OCI-LY7 (cell line): ENCODE measurements at regions not wholly inside any gene's neighbourhood (a gene's known extent, or its start where the extent isn't known, plus 50 kb on each side); places are given as distances from the start of the nearest gene placed in this dataset.

ENCODE experiments used
- BruUV-seq: library from RNA; stranded (reverse); fragments of 400-500 nt; replicated peaks from 2 replicates; lab custom pipeline; 2021; lab: Mats Ljungman, UMichigan
- CTCF ChIA-PET: fragments of 300-600 bp; sonication (Branson Sonifier 250); formaldehyde crosslinking; loops from one replicate; lab custom pipeline; 2022; ENCODE audit warnings: antibody characterized with exemption; ENCODE audit not compliant: unreplicated experiment; lab: Charles Lee
- POLR2A ChIA-PET: fragments of 300-600 bp; sonication (Branson Sonifier 250); formaldehyde crosslinking; loops from one replicate; lab custom pipeline; 2022; ENCODE audit warnings: antibody characterized with exemption; lab: Charles Lee
- DNase-seq: peaks from one replicate; pipeline ENCODE4 v3.0.0-alpha.2; 2015; ENCODE audit warnings: low spot score
- H2AFZ ChIP-seq: fragments of 200-600 bp; sonication (generic), shearing (Covaris generic); 2 replicates; pipeline ENCODE4 v1.6.1; 2014; ENCODE audit warnings: mild to moderate bottlenecking, antibody characterized with exemption, low read length, moderate library complexity
- H3K27ac ChIP-seq: fragments of 200-600 bp; sonication (generic); 2 replicates; pipeline ENCODE4 v1.5.1; 2014; ENCODE audit warnings: mixed run types, low read depth, mild to moderate bottlenecking, moderate library complexity, low read length, inconsistent platforms; ENCODE audit not compliant: poor library complexity, severe bottlenecking
- H3K36me3 ChIP-seq: fragments of 200-600 bp; sonication (generic); 2 replicates; pipeline ENCODE4 v1.6.1; 2014; ENCODE audit warnings: mild to moderate bottlenecking, antibody characterized with exemption, low read length, moderate library complexity, mixed read lengths; ENCODE audit not compliant: insufficient read depth
- H3K4me1 ChIP-seq: fragments of 200-600 bp; sonication (generic); 2 replicates; pipeline ENCODE4 v1.5.1; 2014; ENCODE audit warnings: mild to moderate bottlenecking, low read length; ENCODE audit not compliant: insufficient read depth, poor library complexity, severe bottlenecking
- H3K4me2 ChIP-seq: fragments of 200-600 bp; sonication (generic); 2 replicates; pipeline ENCODE4 v1.6.1; 2014; ENCODE audit warnings: mild to moderate bottlenecking, low read length
- H3K4me3 ChIP-seq: fragments of 200-600 bp; sonication (generic); 2 replicates; pipeline ENCODE4 v1.5.1; 2014; ENCODE audit warnings: mild to moderate bottlenecking, low read depth, low read length; ENCODE audit not compliant: poor library complexity, severe bottlenecking
- H3K79me2 ChIP-seq: fragments of 200-600 bp; sonication (generic); 2 replicates; pipeline ENCODE4 v1.6.1; 2016; ENCODE audit warnings: low read depth, mild to moderate bottlenecking, low read length, moderate library complexity, mixed read lengths; ENCODE audit not compliant: insufficient read depth
- H3K9me2 ChIP-seq: fragments of 200-600 bp; sonication (generic); 2 replicates; pipeline ENCODE4 v1.6.1; 2016; ENCODE audit warnings: mild to moderate bottlenecking, low read length, mixed read lengths; ENCODE audit not compliant: insufficient read depth
- H3K9me3 ChIP-seq: fragments of 200-600 bp; sonication (generic); 2 replicates; pipeline ENCODE4 v1.6.1; 2014; ENCODE audit warnings: mild to moderate bottlenecking, mixed run types, low read length, mixed read lengths
- H4K20me1 ChIP-seq: fragments of 200-600 bp; sonication (generic); 2 replicates; pipeline ENCODE4 v1.6.1; 2014; ENCODE audit warnings: mild to moderate bottlenecking, antibody characterized with exemption, low read length, moderate library complexity, mixed read lengths; ENCODE audit not compliant: insufficient read depth
- EZH2phosphoT487 ChIP-seq: fragments of 200-600 bp; sonication (generic); IDR thresholded peaks from 2 replicates; pipeline ENCODE4 v1.6.1; 2018; ENCODE audit warnings: low read depth, borderline replicate concordance, mild to moderate bottlenecking, mixed run types, antibody characterized with exemption, low read length, moderate library complexity, mixed read lengths
- intact Hi-C: fragments of 100-400 bp; cut with micrococcal nuclease; formaldehyde crosslinking; loops from one replicate; pipeline ENCODE4 v1.10.0; 2022; ENCODE audit not compliant: unreplicated experiment
- TF ChIP-seq, protein P1 (sequence below): fragments of 200-600 bp; sonication (generic); conservative IDR thresholded peaks from 2 replicates; pipeline ENCODE4 v1.5.1; 2014; ENCODE audit warnings: mild to moderate bottlenecking, antibody characterized with exemption, low read length, moderate library complexity, mixed read lengths

DNA sequence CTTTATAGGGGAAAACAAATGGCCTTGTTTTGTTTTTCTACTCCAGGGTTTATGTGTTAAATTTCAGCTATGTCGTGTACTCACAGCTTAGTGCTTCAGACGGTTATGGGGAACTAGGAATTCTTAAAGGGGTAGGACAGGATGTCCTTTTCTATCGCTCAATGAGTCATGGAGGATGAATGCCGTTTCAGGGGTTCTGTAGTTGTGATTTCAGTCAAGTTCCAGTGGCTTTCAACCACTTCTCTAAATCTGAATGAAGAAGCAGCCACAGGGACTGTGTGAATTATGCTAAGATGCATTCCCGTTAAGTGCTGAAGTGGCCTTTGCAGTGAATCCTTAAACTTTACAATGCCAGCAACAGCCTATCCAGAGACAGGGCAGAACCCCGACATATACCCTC, 1231.7 kb upstream of the ZEB2 start:
- Histone ChIP-seq H3K27ac (no peak overlapping the region), H2AFZ (peak overlapping the region; percentile 93; the same call in 1 of the 2 replicates), H3K4me2 (peak overlapping the region; percentile 56), H3K4me1 (peaks cover 34% of the 10 kb centered on the region), H3K79me2 (no peaks in the 10 kb centered on the region), H3K9me3 (no peaks in the 10 kb centered on the region), H4K20me1 (no peaks in the 10 kb centered on the region), H3K4me3 (peak overlapping the region; percentile 3), H3K9me2 (no peaks in the 10 kb centered on the region), H3K36me3 (no peaks in the 10 kb centered on the region)
- intact Hi-C loops: loop anchor here (2.0 to 10.0 kb wide), 5 partner anchors 339 to 1607 kb away; partner anchors contain the start of gene ZEB2
- peak; percentile 46 for DNase-seq
- ChIA-PET CTCF (no interaction called here), POLR2A (interaction anchor here (0.7 kb wide), 2 partner anchors 262 to 1419 kb away, joined by 3 read pairs; no protein-coding TSS in a partner anchor)
- TF ChIP-seq EZH2phosphoT487: no peak
- TF ChIP-seq, protein P1, sequence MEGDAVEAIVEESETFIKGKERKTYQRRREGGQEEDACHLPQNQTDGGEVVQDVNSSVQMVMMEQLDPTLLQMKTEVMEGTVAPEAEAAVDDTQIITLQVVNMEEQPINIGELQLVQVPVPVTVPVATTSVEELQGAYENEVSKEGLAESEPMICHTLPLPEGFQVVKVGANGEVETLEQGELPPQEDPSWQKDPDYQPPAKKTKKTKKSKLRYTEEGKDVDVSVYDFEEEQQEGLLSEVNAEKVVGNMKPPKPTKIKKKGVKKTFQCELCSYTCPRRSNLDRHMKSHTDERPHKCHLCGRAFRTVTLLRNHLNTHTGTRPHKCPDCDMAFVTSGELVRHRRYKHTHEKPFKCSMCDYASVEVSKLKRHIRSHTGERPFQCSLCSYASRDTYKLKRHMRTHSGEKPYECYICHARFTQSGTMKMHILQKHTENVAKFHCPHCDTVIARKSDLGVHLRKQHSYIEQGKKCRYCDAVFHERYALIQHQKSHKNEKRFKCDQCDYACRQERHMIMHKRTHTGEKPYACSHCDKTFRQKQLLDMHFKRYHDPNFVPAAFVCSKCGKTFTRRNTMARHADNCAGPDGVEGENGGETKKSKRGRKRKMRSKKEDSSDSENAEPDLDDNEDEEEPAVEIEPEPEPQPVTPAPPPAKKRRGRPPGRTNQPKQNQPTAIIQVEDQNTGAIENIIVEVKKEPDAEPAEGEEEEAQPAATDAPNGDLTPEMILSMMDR: no peak
- BruUV-seq: no TSS peak

DNA sequence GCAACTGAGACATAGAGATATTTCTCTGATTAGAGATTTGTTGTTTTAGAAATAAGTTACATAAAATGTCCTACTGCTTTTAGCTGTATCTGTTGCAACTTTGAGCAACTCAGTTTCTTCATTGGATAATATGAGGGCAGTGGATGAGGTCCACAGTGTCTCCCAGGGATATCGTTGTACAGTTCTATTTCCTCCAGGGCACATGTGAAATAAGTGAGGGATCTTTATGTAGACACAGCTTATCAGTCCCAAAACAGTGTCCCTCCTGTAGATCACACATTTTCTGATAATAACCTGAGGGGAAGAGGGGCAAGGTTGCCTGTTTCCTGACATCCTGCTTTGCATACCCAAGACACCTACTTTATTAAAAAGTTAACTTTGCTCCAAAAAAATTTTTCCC, 1231.2 kb upstream of the ZEB2 start:
- Histone ChIP-seq H4K20me1 (no peaks in the 10 kb centered on the region), H3K79me2 (no peaks in the 10 kb centered on the region), H3K27ac (no peak overlapping the region), H3K9me2 (no peaks in the 10 kb centered on the region), H3K4me2 (peak overlapping the region; percentile 56), H3K4me3 (no peak overlapping the region), H3K9me3 (no peaks in the 10 kb centered on the region), H3K4me1 (peaks cover 34% of the 10 kb centered on the region), H2AFZ (peak overlapping the region; percentile 93; the same call in 1 of the 2 replicates), H3K36me3 (no peaks in the 10 kb centered on the region)
- ChIA-PET POLR2A (interaction anchor here (0.7 kb wide), 2 partner anchors 261 to 1418 kb away, joined by 3 read pairs; no protein-coding TSS in a partner anchor), CTCF (no interaction called here)
- TF ChIP-seq, protein P1: no peak
- TF ChIP-seq EZH2phosphoT487: no peak
- intact Hi-C loops: loop anchor here (5.0 to 10.0 kb wide), 4 partner anchors 529 to 1606 kb away; partner anchors contain the start of gene ZEB2
- DNase-seq: no peak
- no TSS peak for BruUV-seq

DNA sequence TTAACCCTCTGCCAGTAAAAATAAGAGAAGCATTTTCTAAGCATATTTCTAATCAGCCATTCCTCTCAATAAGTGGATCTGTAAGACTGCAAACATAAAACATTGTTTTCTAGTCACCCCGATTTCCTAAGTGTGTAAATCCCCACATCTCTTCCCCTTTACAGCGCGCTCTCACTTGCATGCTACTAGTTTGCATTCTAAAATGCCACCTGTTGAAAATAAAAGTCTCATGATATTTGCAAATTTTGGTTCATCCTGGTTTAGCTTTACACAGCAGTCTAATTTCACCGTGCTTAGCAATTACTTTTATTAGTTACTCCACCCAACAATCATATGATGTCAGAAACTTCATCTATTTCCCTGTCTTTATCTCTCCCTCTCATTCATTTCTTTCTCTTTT, 1230.7 kb upstream of the ZEB2 start:
- TF ChIP-seq, protein P1: no peak
- TF ChIP-seq EZH2phosphoT487: no peak
- POLR2A ChIA-PET: no interaction called here
- no peak for DNase-seq
- H4K20me1 ChIP-seq: no peaks in the 10 kb centered on the region
- BruUV-seq: no TSS peak
- peak overlapping the region; percentile 93; the same call in 1 of the 2 replicates for H2AFZ ChIP-seq
- no peaks in the 10 kb centered on the region for H3K9me2 ChIP-seq
- no peaks in the 10 kb centered on the region for H3K36me3 ChIP-seq
- H3K79me2 ChIP-seq: no peaks in the 10 kb centered on the region
- H3K4me3 ChIP-seq: no peak overlapping the region
- peak overlapping the region; percentile 56; the same call in 1 of the 2 replicates for H3K4me2 ChIP-seq
- H3K27ac ChIP-seq: no peak overlapping the region
- no peaks in the 10 kb centered on the region for H3K9me3 ChIP-seq
- H3K4me1 ChIP-seq: peaks cover 34% of the 10 kb centered on the region
- intact Hi-C loops: loop anchor here (5.0 to 10.0 kb wide), 4 partner anchors 528 to 1606 kb away; partner anchors contain the start of gene ZEB2
- CTCF ChIA-PET: no interaction called here
